Heart left ventricle (tissue), 16 donors: ENCODE measurements at regions not wholly inside any gene's neighbourhood (a gene's known extent, or its start where the extent isn't known, plus 50 kb on each side); places are given as distances from the start of the nearest gene placed in this dataset.

ENCODE experiments used
- ATAC-seq, 4 donors: fragments of 200-7000 bp; cut with Tn5 transposase; one replicate each; pipeline ENCODE4 v1.9.1; 2020 to 2022; ENCODE audit warnings: moderate library complexity in 4 of 4, mild to moderate bottlenecking in 3 of 4, moderate number of reproducible peaks in 1 of 4
- DNase-seq, 5 donors: peaks; one replicate each; pipeline ENCODE4 v3.0.0-alpha.2; 2020
- H3K27ac ChIP-seq, 12 donors: fragments of 200-600 bp; sonication (generic) in 4 of 12; one replicate each; pipeline versions ENCODE4 v1.5.0 to v1.8.0; 2016 to 2022; ENCODE audit warnings: mild to moderate bottlenecking in 2 of 12
- H3K27me3 ChIP-seq, 9 donors: fragments of 200-600 bp; sonication (generic) in 2 of 9; one replicate each; pipeline versions ENCODE4 v1.5.1 to v1.8.0; 2016 to 2022; ENCODE audit warnings: mild to moderate bottlenecking in 3 of 9
- H3K36me3 ChIP-seq, 9 donors: fragments of 200-600 bp; sonication (generic) in 2 of 9; one replicate each; pipeline versions ENCODE4 v1.5.0 to v1.8.0; 2018 to 2022; ENCODE audit warnings: mild to moderate bottlenecking in 2 of 9
- H3K4me1 ChIP-seq, 12 donors: fragments of 200-600 bp; sonication (generic) in 4 of 12; one replicate each; pipeline versions ENCODE4 v1.5.0 to v1.8.0; 2016 to 2022; ENCODE audit warnings: mild to moderate bottlenecking in 3 of 12
- H3K4me3 ChIP-seq, 12 donors: fragments of 200-600 bp; sonication (generic) in 4 of 12; one replicate each; pipeline versions ENCODE4 v1.5.0 to v1.8.0; 2017 to 2022; ENCODE audit warnings: mild to moderate bottlenecking in 9 of 12, moderate library complexity in 4 of 12
- H3K9me3 ChIP-seq, 12 donors: fragments of 200-600 bp; sonication (generic) in 4 of 12; one replicate each; pipeline versions ENCODE4 v1.5.0 to v1.8.0; 2016 to 2022; ENCODE audit warnings: mild to moderate bottlenecking in 1 of 12
- POLR2A ChIP-seq, 2 donors: fragments of 450-650 bp; IDR thresholded peaks; one replicate each; pipeline ENCODE4 v1.6.1; 2017; ENCODE audit warnings: antibody characterized with exemption in 2 of 2, mild to moderate bottlenecking in 2 of 2, moderate library complexity in 2 of 2
- WGBS, 4 donors: extraction: QIAGEN DNeasy Blood & Tissue Kit in 2 of 4; methylation state at CpG; one replicate each; pipeline versions ENCODE4 v1.1.5 to v1.1.7; 2013 to 2018; 5-methylcytosine and 5-hydroxymethylcytosine counted together
- intact Hi-C, 10 donors: fragments of 100-400 bp; cut with DNase I; formaldehyde crosslinking; loops; one replicate each; pipeline versions ENCODE4 v1.11.1 to v1.14.2; 2022
- TF ChIP-seq, protein P1 (sequence below), 12 donors: fragments of 200-600 bp; sonication (generic) in 4 of 12; IDR thresholded peaks; one replicate each; pipeline versions ENCODE4 v1.5.0 to v1.8.0; 2018 to 2022; ENCODE audit warnings: antibody characterized with exemption in 12 of 12, mild to moderate bottlenecking in 5 of 12
- donor health status: ischemic (EF 13 %, LVEDD 7.1; RV severe dilation, severe dysfunction).
- donor health status: healthy with polysubstance abuse.
- donor health status: DM: no; HTN: yes; CAD: no.
- donor health status: DM: no; HTN: no; CAD: no.
- donor health status: ischemic (EF 25% LVEDD 6.9; RV normal size, moderate dysfunction).
- donor health status: ischemic (EF 25% LVEDD 5.7; RV mildly dilated, moderate dysfunction).
- donor health status: healthy.
- donor health status: DM: yes; HTN: yes; CAD: no.
- donor health status: ischemic (EF 35%, LVEDD 5.7; RV mildly dilated, moderate dysfunction).
- donor health status: nonischemic (EF 11% LVEDD 7.7; RV severe dilation, severe dysfunction).
- donor health status: DM: yes; HTN: yes; CAD: no.
- donor health status: PGD.
- donor health status: ischemic (EF 29% LVEDD 5.4; RV normal size, mild dysfunction).
- donor health status: nonischemic (EF 23%, LVEDD 6.1; RV moderate dilation, normal function).

DNA sequence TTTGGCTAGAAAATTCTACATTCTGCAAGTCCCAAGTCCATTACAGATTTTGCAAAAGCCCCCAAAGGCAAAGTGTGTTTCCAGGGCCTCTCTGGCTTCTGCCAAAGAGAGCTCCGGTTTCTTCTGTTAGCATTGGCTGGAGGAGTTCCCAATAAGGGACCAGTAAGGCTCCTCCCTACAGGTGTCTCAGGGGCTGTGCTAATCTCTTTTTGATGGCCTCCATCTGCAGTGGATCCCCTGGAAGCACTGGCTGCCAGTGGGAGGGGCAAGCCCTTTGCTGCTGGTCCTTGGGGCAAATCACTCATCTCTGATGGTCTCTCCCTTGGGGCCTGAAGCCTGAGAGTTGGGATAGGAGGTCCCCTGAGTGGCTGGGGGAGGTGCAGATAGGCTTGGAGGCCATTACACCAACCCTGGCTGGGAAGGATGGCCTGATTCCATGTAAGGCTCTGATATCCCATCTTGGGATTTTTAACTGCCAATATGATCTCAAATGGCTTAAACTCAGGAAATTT, 89.1 kb upstream of the USP24 start:
- Histone ChIP-seq H3K4me1 (peaks cover 0 to 28% (median 3%) of the 10 kb centered on the region in 12 donors), H3K27me3 (peaks cover 0 to 2% (median 0%) of the 10 kb centered on the region in 9 donors), H3K4me3 (no peak overlapping the region), H3K27ac (no peak overlapping the region), H3K36me3 (no peaks in the 10 kb centered on the region), H3K9me3 (no peaks in the 10 kb centered on the region)
- peak in 2 of 4 donors; percentile 18 to 27 for ATAC-seq
- peak in 2 of 5 donors; percentile 20 to 59 for DNase-seq
- intact Hi-C loops = no loop called here
- no peak for TF ChIP-seq POLR2A (IDR thresholded peaks at IDR 0.05)
- TF ChIP-seq, protein P1, sequence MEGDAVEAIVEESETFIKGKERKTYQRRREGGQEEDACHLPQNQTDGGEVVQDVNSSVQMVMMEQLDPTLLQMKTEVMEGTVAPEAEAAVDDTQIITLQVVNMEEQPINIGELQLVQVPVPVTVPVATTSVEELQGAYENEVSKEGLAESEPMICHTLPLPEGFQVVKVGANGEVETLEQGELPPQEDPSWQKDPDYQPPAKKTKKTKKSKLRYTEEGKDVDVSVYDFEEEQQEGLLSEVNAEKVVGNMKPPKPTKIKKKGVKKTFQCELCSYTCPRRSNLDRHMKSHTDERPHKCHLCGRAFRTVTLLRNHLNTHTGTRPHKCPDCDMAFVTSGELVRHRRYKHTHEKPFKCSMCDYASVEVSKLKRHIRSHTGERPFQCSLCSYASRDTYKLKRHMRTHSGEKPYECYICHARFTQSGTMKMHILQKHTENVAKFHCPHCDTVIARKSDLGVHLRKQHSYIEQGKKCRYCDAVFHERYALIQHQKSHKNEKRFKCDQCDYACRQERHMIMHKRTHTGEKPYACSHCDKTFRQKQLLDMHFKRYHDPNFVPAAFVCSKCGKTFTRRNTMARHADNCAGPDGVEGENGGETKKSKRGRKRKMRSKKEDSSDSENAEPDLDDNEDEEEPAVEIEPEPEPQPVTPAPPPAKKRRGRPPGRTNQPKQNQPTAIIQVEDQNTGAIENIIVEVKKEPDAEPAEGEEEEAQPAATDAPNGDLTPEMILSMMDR (IDR thresholded peaks at IDR 0.05) = no peak
- 32 to 51% (median 43%) methylated on average over 1 of the region's 1 CpG for WGBS, 4 donors

DNA sequence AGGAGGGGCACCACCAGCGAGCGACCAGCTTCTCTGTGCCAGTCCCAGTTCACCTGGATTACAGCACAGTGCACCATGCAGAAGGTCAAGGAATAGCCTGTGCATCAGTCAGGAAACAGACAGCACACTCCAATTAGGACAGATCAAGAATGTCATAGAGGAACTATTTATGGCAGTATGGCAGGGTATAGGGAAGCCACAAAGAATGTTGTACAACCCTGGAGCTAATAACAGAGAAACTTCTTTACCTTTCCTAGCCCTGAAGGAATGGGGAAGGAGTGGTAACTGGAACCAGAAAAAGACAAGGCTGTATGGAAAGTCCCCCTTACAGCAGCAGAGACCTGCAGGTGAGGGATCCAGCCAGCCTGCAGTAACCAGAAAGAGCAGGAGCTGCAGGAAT, 87.8 kb upstream of the USP24 start:
- Histone ChIP-seq H3K4me1 (peaks cover 0 to 28% (median 3%) of the 10 kb centered on the region in 12 donors), H3K36me3 (no peaks in the 10 kb centered on the region), H3K27ac (no peak overlapping the region), H3K27me3 (peaks cover 0 to 2% (median 0%) of the 10 kb centered on the region in 9 donors), H3K9me3 (no peaks in the 10 kb centered on the region), H3K4me3 (no peak overlapping the region)
- intact Hi-C loops = no loop called here
- no peak for TF ChIP-seq POLR2A (IDR thresholded peaks at IDR 0.05)
- TF ChIP-seq, protein P1 (IDR thresholded peaks at IDR 0.05) = no peak
- DNase-seq (no peak), ATAC-seq (no peak)
- 73 to 98% (median 97%) methylated on average over 2 of the region's 2 CpGs for WGBS, 4 donors

DNA sequence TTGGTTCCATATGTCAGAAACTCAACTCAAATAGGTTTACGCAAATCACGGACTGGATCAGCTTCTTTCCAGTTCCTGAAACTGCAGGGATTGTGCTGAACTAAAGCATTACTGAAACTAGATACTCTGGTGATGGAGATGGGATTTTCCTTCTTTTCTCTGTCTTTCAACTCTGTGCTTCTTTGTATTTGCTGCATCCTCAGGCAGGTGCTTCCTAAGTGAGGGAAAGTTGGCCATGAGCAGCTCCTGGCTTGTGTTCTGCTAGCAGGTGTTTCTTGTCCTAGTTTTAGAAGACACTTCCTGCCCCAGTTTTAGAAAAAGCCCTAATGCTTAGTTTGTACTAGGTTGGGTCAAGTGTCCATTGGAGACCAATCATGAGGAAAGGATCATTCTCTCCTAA, 86.7 kb upstream of the USP24 start:
- Histone ChIP-seq H3K27ac (no peak overlapping the region), H3K27me3 (peaks cover 0 to 2% (median 0%) of the 10 kb centered on the region in 9 donors), H3K4me1 (peaks cover 0 to 28% (median 3%) of the 10 kb centered on the region in 12 donors), H3K9me3 (no peaks in the 10 kb centered on the region), H3K4me3 (no peak overlapping the region), H3K36me3 (no peaks in the 10 kb centered on the region)
- ATAC-seq (peak in 1 of 4 donors; percentile 34), DNase-seq (no peak)
- intact Hi-C loops = no loop called here
- WGBS, 4 donors = 86 to 93% (median 86%) methylated on average over 2 of the region's 2 CpGs
- TF ChIP-seq, protein P1 (IDR thresholded peaks at IDR 0.05) = no peak
- no peak for TF ChIP-seq POLR2A (IDR thresholded peaks at IDR 0.05)

DNA sequence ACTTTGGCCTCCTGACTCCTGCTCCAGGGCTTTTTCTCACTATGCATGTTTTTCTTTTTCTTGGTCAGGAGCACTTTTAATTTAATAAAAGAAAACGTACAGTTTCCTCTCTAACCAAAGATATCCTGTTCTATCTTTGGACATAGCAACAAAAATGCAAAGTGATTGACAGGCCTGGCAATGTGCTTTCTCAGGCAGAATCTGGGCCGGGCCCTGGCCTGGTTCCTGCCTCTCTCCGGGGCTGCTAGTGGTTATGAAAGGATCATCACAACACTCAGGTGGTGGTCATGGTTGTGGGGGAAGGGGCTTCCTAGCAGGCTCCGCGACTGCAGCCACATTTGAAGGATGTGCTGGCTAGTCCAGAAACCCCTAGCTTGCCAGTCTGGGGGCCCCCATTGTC, 85.8 kb upstream of the USP24 start:
- peaks cover 0 to 6% (median 0%) of the 10 kb centered on the region in 12 donors for H3K9me3 ChIP-seq
- no peaks in the 10 kb centered on the region for H3K36me3 ChIP-seq
- no peak for TF ChIP-seq POLR2A (IDR thresholded peaks at IDR 0.05)
- ATAC-seq (no peak), DNase-seq (no peak)
- intact Hi-C loops = no loop called here
- no peak overlapping the region for H3K4me3 ChIP-seq
- H3K27ac ChIP-seq = no peak overlapping the region
- 40 to 45% (median 42%) methylated on average over 5 of the region's 5 CpGs for WGBS, 4 donors
- peaks cover 0 to 2% (median 0%) of the 10 kb centered on the region in 9 donors for H3K27me3 ChIP-seq
- peaks cover 0 to 28% (median 3%) of the 10 kb centered on the region in 12 donors for H3K4me1 ChIP-seq
